ENCODE measurements at regions not wholly inside any gene's neighbourhood (a gene's known extent, or its start where the extent isn't known, plus 50 kb on each side); places are given as distances from the start of the nearest gene placed in this dataset.

- DNase-seq: no peak
Observed at GRCh38 chr10:36087006-36088005, 445.2 kb upstream of the FZD8 start.

GRCh38 chr10:36075196-36075595 is 433.1 kb upstream of the FZD8 start:
- DNase-seq: no peak

- no peak for DNase-seq
Observed at GRCh38 chr10:36073796-36074345, 431.8 kb upstream of the FZD8 start.

- DNase-seq: no peak
Observed at GRCh38 chr10:36068542-36068941, 426.4 kb upstream of the FZD8 start.

GRCh38 chr10:36067748-36068147 is 425.7 kb upstream of the FZD8 start:
- no peak for DNase-seq

GRCh38 chr10:36066850-36067249 is 424.8 kb upstream of the FZD8 start:
- no peak for DNase-seq

- DNase-seq: no peak
Observed at GRCh38 chr10:36066102-36066501, 424.0 kb upstream of the FZD8 start.

- no peak for DNase-seq
Observed at GRCh38 chr10:36063396-36063795, 421.3 kb upstream of the FZD8 start.

GRCh38 chr10:36057731-36058130 is 415.6 kb upstream of the FZD8 start:
- DNase-seq: no peak

GRCh38 chr10:36057180-36057579 is 415.1 kb upstream of the FZD8 start:
- no peak for DNase-seq

- DNase-seq: no peak
Observed at GRCh38 chr10:36053775-36054174, 411.7 kb upstream of the FZD8 start.

GRCh38 chr10:36053271-36053670 is 411.2 kb upstream of the FZD8 start:
- no peak for DNase-seq

- DNase-seq: no peak
Observed at GRCh38 chr10:36051500-36051991, 409.4 kb upstream of the FZD8 start.

GRCh38 chr10:36050763-36051499 is 408.8 kb upstream of the FZD8 start:
- DNase-seq: no peak

GRCh38 chr10:36048780-36049179 is 406.7 kb upstream of the FZD8 start:
- DNase-seq: no peak

- no peak for DNase-seq
Observed at GRCh38 chr10:36048236-36048635, 406.1 kb upstream of the FZD8 start.

- no peak for DNase-seq
Observed at GRCh38 chr10:36042135-36042534, 400.0 kb upstream of the FZD8 start.

- DNase-seq: no peak
Observed at GRCh38 chr10:36038316-36038955, 396.3 kb upstream of the FZD8 start.

GRCh38 chr10:36036137-36036536 is 394.0 kb upstream of the FZD8 start:
- DNase-seq: no peak

- no peak for DNase-seq
Observed at GRCh38 chr10:36033808-36034207, 391.7 kb upstream of the FZD8 start.

GRCh38 chr10:36030516-36030915 is 388.4 kb upstream of the FZD8 start:
- no peak for DNase-seq

- DNase-seq: no peak
Observed at GRCh38 chr10:36026656-36027390, 384.7 kb upstream of the FZD8 start.

Data from RPMI8226 (cell line).